OCI-LY3 (cell line): ENCODE measurements at regions not wholly inside any gene's neighbourhood (a gene's known extent, or its start where the extent isn't known, plus 50 kb on each side); places are given as distances from the start of the nearest gene placed in this dataset.
A peak's percentile ranks its signal among the peaks of the same experiment; 100 is the strongest.

Experiments used
- H2AFZ ChIP-seq: fragments of 200-600, 300-600 bp; shearing (Covaris generic); 2 replicates; pipeline ENCODE4 v1.6.0; 2014; ENCODE audit warnings: antibody characterized with exemption, low read depth, low read length
- H3K27ac ChIP-seq: fragments of 200-600, 300-600 bp; sonication (generic); 2 replicates; pipeline ENCODE4 v1.5.1; 2014; ENCODE audit warnings: mild to moderate bottlenecking, low read length, moderate library complexity, mixed read lengths
- H3K27me3 ChIP-seq: fragments of 200-600, 300-600 bp; sonication (generic); 2 replicates; pipeline ENCODE4 v1.6.1; 2014; ENCODE audit warnings: low read depth, low read length, mixed read lengths
- H3K36me3 ChIP-seq: fragments of 200-600, 300-600 bp; sonication (generic); replicated peaks from 2 replicates; pipeline ENCODE3; 2014; ENCODE audit warnings: low read depth, low read length, mixed read lengths
- H3K4me1 ChIP-seq: fragments of 300-600, 200-600 bp; sonication (generic); 2 replicates; pipeline ENCODE4 v1.6.1; 2014; ENCODE audit warnings: low read length, mixed read lengths
- H3K4me2 ChIP-seq: fragments of 200-600, 300-600 bp; sonication (generic); 2 replicates; pipeline ENCODE4 v1.6.1; 2014; ENCODE audit warnings: low read length, mixed read lengths
- H3K4me3 ChIP-seq: fragments of 300-600, 200-600 bp; sonication (generic); 2 replicates; pipeline ENCODE4 v1.5.1; 2014; ENCODE audit warnings: antibody characterized with exemption, mild to moderate bottlenecking, low read length, moderate library complexity
- H3K79me2 ChIP-seq: fragments of 300-600, 200-600 bp; shearing (Covaris generic); 2 replicates; pipeline ENCODE4 v1.6.1; 2014; ENCODE audit warnings: mild to moderate bottlenecking, low read length, mixed read lengths
- H3K9ac ChIP-seq: fragments of 300-600, 200-600 bp; shearing (Covaris generic); 2 replicates; pipeline ENCODE4 v1.6.0; 2014; ENCODE audit warnings: mild to moderate bottlenecking, low read length, moderate library complexity
- H3K9me3 ChIP-seq: fragments of 200-600, 300-600 bp; shearing (Covaris generic); 2 replicates; pipeline ENCODE4 v1.6.1; 2014; ENCODE audit warnings: low read length, mixed read lengths; ENCODE audit not compliant: insufficient read depth
- H4K20me1 ChIP-seq: fragments of 200-600, 300-600 bp; sonication (generic); 2 replicates; pipeline ENCODE4 v1.6.1; 2016; ENCODE audit warnings: low read length, mixed read lengths; ENCODE audit not compliant: insufficient read depth
- EZH2phosphoT487 ChIP-seq: fragments of 200-600 bp; shearing (Covaris generic); IDR thresholded peaks from 2 replicates; pipeline ENCODE4 v1.6.1; 2018; ENCODE audit warnings: antibody characterized with exemption, mixed run types, low read depth
- TF ChIP-seq, protein P1 (sequence below): fragments of 200-600, 300-600 bp; sonication (generic); IDR thresholded peaks from 2 replicates; pipeline ENCODE4 v1.5.1; 2014; ENCODE audit warnings: antibody characterized with exemption, low read length, low read depth

DNA sequence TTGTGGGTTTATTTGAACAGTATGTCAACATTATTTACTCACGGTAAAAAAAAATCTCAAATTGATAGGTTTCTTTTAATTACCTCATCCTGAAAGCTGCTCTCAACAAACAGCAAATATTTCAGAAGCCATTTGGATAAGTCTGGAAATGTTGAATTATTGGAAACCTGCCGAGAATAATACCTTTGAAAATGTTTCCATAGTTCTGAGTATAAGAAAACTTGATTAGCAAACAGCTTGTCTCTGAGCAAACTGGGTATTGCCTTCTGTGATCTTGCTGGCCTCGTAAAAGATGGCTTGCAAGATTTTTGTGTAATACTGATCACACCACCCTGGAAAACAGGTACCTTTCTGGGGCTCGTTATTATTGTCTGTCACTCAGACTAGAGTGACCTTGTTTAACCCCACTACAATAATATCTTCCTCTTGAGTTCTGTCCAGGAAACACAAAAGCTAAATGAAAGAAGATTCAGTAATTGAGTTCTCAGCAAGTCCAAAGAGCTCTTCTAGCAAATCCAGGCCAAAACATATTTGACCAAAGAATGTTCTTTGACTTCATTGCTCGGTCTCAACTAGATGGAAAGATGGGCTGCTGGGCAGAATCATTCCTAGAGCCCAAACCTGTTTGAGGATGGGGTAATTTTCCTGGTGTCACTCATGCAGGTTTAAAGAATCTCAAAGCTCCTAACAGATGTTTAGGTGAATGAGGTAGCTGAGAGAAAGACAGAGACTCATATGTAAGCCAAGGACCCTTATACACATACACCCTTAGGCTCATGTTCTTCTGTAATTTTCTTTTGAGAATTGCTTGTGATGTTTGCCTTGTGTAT, 255.6 kb upstream of the JADE1 start:
- Histone ChIP-seq H3K27ac (no peak overlapping the region), H3K79me2 (no peaks in the 10 kb centered on the region), H3K4me1 (peaks cover 13% of the 10 kb centered on the region), H3K36me3 (no peaks in the 10 kb centered on the region), H3K9me3 (no peaks in the 10 kb centered on the region), H3K9ac (peak overlapping the region; percentile 59; the same call in 1 of the 2 replicates), H4K20me1 (no peaks in the 10 kb centered on the region), H3K4me3 (peak overlapping the region; percentile 77), H2AFZ (peak overlapping the region; percentile 81), H3K4me2 (peak overlapping the region; percentile 70), H3K27me3 (0 out of 2 replicates have a peak, but pooled peaks cover 10% of the 10 kb centered on the region)
- TF ChIP-seq EZH2phosphoT487, result no peak
- TF ChIP-seq, protein P1, sequence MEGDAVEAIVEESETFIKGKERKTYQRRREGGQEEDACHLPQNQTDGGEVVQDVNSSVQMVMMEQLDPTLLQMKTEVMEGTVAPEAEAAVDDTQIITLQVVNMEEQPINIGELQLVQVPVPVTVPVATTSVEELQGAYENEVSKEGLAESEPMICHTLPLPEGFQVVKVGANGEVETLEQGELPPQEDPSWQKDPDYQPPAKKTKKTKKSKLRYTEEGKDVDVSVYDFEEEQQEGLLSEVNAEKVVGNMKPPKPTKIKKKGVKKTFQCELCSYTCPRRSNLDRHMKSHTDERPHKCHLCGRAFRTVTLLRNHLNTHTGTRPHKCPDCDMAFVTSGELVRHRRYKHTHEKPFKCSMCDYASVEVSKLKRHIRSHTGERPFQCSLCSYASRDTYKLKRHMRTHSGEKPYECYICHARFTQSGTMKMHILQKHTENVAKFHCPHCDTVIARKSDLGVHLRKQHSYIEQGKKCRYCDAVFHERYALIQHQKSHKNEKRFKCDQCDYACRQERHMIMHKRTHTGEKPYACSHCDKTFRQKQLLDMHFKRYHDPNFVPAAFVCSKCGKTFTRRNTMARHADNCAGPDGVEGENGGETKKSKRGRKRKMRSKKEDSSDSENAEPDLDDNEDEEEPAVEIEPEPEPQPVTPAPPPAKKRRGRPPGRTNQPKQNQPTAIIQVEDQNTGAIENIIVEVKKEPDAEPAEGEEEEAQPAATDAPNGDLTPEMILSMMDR, result no peak

DNA sequence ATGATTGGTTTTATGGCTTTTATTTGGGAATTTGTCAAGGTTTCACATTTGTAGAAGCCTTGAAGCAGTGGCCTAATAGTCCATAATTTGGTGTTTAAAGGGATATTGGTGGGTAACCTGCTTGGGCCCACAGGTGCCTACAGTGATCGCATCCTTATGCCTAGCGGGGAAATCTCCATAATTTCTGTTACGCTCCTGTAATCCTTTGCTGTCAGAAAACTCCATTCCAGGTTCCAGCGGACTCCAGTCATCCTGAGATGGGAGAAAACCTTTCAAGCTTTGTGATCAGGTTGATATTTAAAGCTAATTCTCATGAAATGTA, 257.0 kb upstream of the JADE1 start:
- H4K20me1 ChIP-seq, result no peaks in the 10 kb centered on the region
- no peaks in the 10 kb centered on the region for H3K36me3 ChIP-seq
- H3K4me3 ChIP-seq, result peak overlapping the region; percentile 77; the same call in 1 of the 2 replicates
- no peaks in the 10 kb centered on the region for H3K79me2 ChIP-seq
- H3K9me3 ChIP-seq, result no peaks in the 10 kb centered on the region
- no peak overlapping the region for H3K9ac ChIP-seq
- H3K4me2 ChIP-seq, result peak overlapping the region; percentile 70; the same call in 1 of the 2 replicates
- 0 out of 2 replicates have a peak, but pooled peaks cover 10% of the 10 kb centered on the region for H3K27me3 ChIP-seq
- H3K4me1 ChIP-seq, result peaks cover 13% of the 10 kb centered on the region
- no peak for TF ChIP-seq EZH2phosphoT487
- TF ChIP-seq, protein P1, result no peak
- no peak overlapping the region for H3K27ac ChIP-seq
- no peak overlapping the region for H2AFZ ChIP-seq

DNA sequence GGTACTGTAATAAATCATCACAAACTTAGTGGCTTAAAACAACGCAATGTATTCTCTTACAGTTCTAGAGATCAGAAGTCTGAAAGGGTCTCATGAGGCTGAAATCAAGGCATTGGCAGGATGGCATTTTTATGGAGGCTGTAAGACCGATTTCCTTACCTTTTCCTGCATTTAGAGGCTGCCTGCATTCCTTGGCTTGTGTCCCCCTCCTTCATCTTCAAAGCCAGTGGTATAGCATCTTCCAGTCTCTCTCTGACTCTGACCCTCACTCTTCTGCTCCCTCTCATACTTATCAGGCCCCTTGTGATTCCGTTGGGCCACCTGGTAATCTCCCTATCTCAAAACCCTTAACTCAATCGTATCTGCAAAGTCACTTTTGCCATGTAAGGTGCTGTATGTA, 258.2 kb upstream of the JADE1 start:
- Histone ChIP-seq H3K36me3 (no peaks in the 10 kb centered on the region), H3K79me2 (no peaks in the 10 kb centered on the region), H3K9ac (no peak overlapping the region), H4K20me1 (no peaks in the 10 kb centered on the region), H3K27me3 (0 out of 2 replicates have a peak, but pooled peaks cover 10% of the 10 kb centered on the region), H3K27ac (no peak overlapping the region), H2AFZ (no peak overlapping the region), H3K9me3 (no peaks in the 10 kb centered on the region), H3K4me1 (peaks cover 13% of the 10 kb centered on the region), H3K4me2 (no peak overlapping the region), H3K4me3 (no peak overlapping the region)
- TF ChIP-seq EZH2phosphoT487, result no peak
- TF ChIP-seq, protein P1, result no peak

DNA sequence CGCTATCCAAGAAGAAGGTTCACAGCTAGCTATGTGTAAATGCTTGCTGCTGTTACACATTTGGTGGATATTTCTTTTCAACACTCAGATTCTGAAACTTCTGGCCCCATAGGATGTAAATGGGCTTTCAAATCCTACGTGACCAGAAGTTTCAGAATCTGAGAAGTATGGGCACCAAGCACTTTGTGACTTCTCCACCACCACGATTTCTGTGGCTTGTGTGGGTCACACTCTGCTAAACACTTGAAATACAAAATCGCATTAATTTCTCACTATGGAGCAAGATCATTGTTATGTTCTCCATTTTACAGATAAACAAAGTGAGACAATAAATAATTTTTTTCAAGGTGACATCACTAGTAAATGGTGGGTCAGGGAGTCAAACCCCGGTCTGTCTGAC, 259.4 kb upstream of the JADE1 start:
- H2AFZ ChIP-seq, result no peak overlapping the region
- H3K27me3 ChIP-seq, result 0 out of 2 replicates have a peak, but pooled peaks cover 10% of the 10 kb centered on the region
- no peaks in the 10 kb centered on the region for H3K79me2 ChIP-seq
- no peaks in the 10 kb centered on the region for H4K20me1 ChIP-seq
- TF ChIP-seq EZH2phosphoT487, result no peak
- TF ChIP-seq, protein P1, result no peak
- H3K27ac ChIP-seq, result no peak overlapping the region
- no peak overlapping the region for H3K9ac ChIP-seq
- peaks cover 13% of the 10 kb centered on the region for H3K4me1 ChIP-seq
- H3K9me3 ChIP-seq, result no peaks in the 10 kb centered on the region
- H3K36me3 ChIP-seq, result no peaks in the 10 kb centered on the region
- H3K4me2 ChIP-seq, result no peak overlapping the region
- no peak overlapping the region for H3K4me3 ChIP-seq
